ENCODE measurements at regions not wholly inside any gene's neighbourhood (a gene's known extent, or its start where the extent isn't known, plus 50 kb on each side); places are given as distances from the start of the nearest gene placed in this dataset.

- Mint-ChIP-seq H3K4me3 (no peak overlapping the region), H3K4me1 (no peaks in the 10 kb centered on the region), H3K27ac (no peak overlapping the region), H3K9me3 (peaks cover 0 to 2% of the 10 kb centered on the region in 2 donors), H3K36me3 (no peaks in the 10 kb centered on the region), H3K27me3 (no peaks in the 10 kb centered on the region)
- DNase-seq (no peak), ATAC-seq (replicated peaks) (no peak)
Measured at GRCh38 chr4:22336822-22337221, 179.0 kb downstream of the ADGRA3 start.

GRCh38 chr4:22334155-22334554, 181.7 kb downstream of the ADGRA3 start:
- DNase-seq (no peak), ATAC-seq (replicated peaks) (no peak)
- H3K36me3 Mint-ChIP-seq, result no peaks in the 10 kb centered on the region
- peaks cover 0 to 3% of the 10 kb centered on the region in 2 donors for H3K9me3 Mint-ChIP-seq
- H3K4me3 Mint-ChIP-seq, result no peak overlapping the region
- H3K27me3 Mint-ChIP-seq, result no peaks in the 10 kb centered on the region
- H3K4me1 Mint-ChIP-seq, result no peaks in the 10 kb centered on the region
- no peak overlapping the region for H3K27ac Mint-ChIP-seq

- DNase-seq, result no peak
- H3K9me3 Mint-ChIP-seq, result peaks cover 2 to 4% of the 10 kb centered on the region in 2 donors
- no peak overlapping the region for H3K27ac Mint-ChIP-seq
Measured at GRCh38 chr4:22324422-22324821, 191.4 kb downstream of the ADGRA3 start.

GRCh38 chr4:22323691-22324090, 192.2 kb downstream of the ADGRA3 start:
- ATAC-seq (replicated peaks) (no peak), DNase-seq (no peak)
- Mint-ChIP-seq H3K9me3 (peaks cover 0 to 4% of the 10 kb centered on the region in 2 donors), H3K4me1 (no peaks in the 10 kb centered on the region), H3K36me3 (no peaks in the 10 kb centered on the region), H3K4me3 (no peak overlapping the region), H3K27me3 (no peaks in the 10 kb centered on the region), H3K27ac (no peak overlapping the region)

More at GRCh38 chr4:22324422-22324821, 191.4 kb downstream of the ADGRA3 start:
- ATAC-seq (replicated peaks), result no peak
- H3K36me3 Mint-ChIP-seq, result no peaks in the 10 kb centered on the region
- H3K27me3 Mint-ChIP-seq, result no peaks in the 10 kb centered on the region
- H3K4me1 Mint-ChIP-seq, result no peaks in the 10 kb centered on the region
- no peak overlapping the region for H3K4me3 Mint-ChIP-seq

GRCh38 chr4:22322996-22323395, 192.9 kb downstream of the ADGRA3 start:
- Mint-ChIP-seq H3K4me1 (no peaks in the 10 kb centered on the region), H3K36me3 (no peaks in the 10 kb centered on the region), H3K4me3 (no peak overlapping the region), H3K27me3 (no peaks in the 10 kb centered on the region), H3K9me3 (peaks cover 0 to 4% of the 10 kb centered on the region in 2 donors), H3K27ac (no peak overlapping the region)
- DNase-seq, result no peak
- no peak for ATAC-seq (replicated peaks)

GRCh38 chr4:22315628-22316027, 200.2 kb downstream of the ADGRA3 start:
- Mint-ChIP-seq H3K27me3 (no peaks in the 10 kb centered on the region), H3K4me3 (no peak overlapping the region), H3K27ac (no peak overlapping the region), H3K36me3 (no peaks in the 10 kb centered on the region), H3K4me1 (no peaks in the 10 kb centered on the region), H3K9me3 (no peaks in the 10 kb centered on the region)
- ATAC-seq (replicated peaks) (no peak), DNase-seq (no peak)

- no peaks in the 10 kb centered on the region for H3K27me3 Mint-ChIP-seq
- ATAC-seq (replicated peaks) (no peak), DNase-seq (no peak)
- no peaks in the 10 kb centered on the region for H3K36me3 Mint-ChIP-seq
- no peak overlapping the region for H3K4me3 Mint-ChIP-seq
- H3K27ac Mint-ChIP-seq, result no peak overlapping the region
- H3K9me3 Mint-ChIP-seq, result no peaks in the 10 kb centered on the region
- no peaks in the 10 kb centered on the region for H3K4me1 Mint-ChIP-seq
Measured at GRCh38 chr4:22313976-22314375, 201.9 kb downstream of the ADGRA3 start.

GRCh38 chr4:22312113-22312512, 203.8 kb downstream of the ADGRA3 start:
- Mint-ChIP-seq H3K4me3 (no peak overlapping the region), H3K27me3 (no peaks in the 10 kb centered on the region), H3K36me3 (no peaks in the 10 kb centered on the region), H3K9me3 (no peaks in the 10 kb centered on the region), H3K4me1 (no peaks in the 10 kb centered on the region), H3K27ac (no peak overlapping the region)
- ATAC-seq (replicated peaks) (no peak), DNase-seq (no peak)

GRCh38 chr4:22301253-22301652, 214.6 kb downstream of the ADGRA3 start:
- Mint-ChIP-seq H3K27ac (no peak overlapping the region), H3K4me3 (no peak overlapping the region), H3K4me1 (no peaks in the 10 kb centered on the region), H3K27me3 (no peaks in the 10 kb centered on the region), H3K9me3 (peaks cover 18 to 21% of the 10 kb centered on the region in 2 donors), H3K36me3 (peaks cover 0 to 3% of the 10 kb centered on the region in 2 donors)
- ATAC-seq (replicated peaks), result no peak
- no peak for DNase-seq

GRCh38 chr4:22299678-22300077, 216.2 kb downstream of the ADGRA3 start:
- Mint-ChIP-seq H3K4me1 (no peaks in the 10 kb centered on the region), H3K4me3 (no peak overlapping the region), H3K9me3 (peaks cover 15 to 16% of the 10 kb centered on the region in 2 donors), H3K27ac (no peak overlapping the region), H3K36me3 (peaks cover 0 to 3% of the 10 kb centered on the region in 2 donors), H3K27me3 (no peaks in the 10 kb centered on the region)
- no peak for DNase-seq
- no peak for ATAC-seq (replicated peaks)

GRCh38 chr4:22287631-22288030, 228.2 kb downstream of the ADGRA3 start:
- DNase-seq (no peak), ATAC-seq (replicated peaks) (no peak)
- no peaks in the 10 kb centered on the region for H3K27me3 Mint-ChIP-seq
- no peaks in the 10 kb centered on the region for H3K4me1 Mint-ChIP-seq
- peaks cover 8 to 12% of the 10 kb centered on the region in 2 donors for H3K9me3 Mint-ChIP-seq
- no peaks in the 10 kb centered on the region for H3K36me3 Mint-ChIP-seq
- no peak overlapping the region for H3K27ac Mint-ChIP-seq
- no peak overlapping the region for H3K4me3 Mint-ChIP-seq

- Mint-ChIP-seq H3K4me3 (no peak overlapping the region), H3K4me1 (no peaks in the 10 kb centered on the region), H3K9me3 (peaks cover 4 to 10% of the 10 kb centered on the region in 2 donors), H3K36me3 (no peaks in the 10 kb centered on the region), H3K27ac (no peak overlapping the region), H3K27me3 (no peaks in the 10 kb centered on the region)
- DNase-seq (no peak), ATAC-seq (replicated peaks) (no peak)
Measured at GRCh38 chr4:22268350-22269025, 247.4 kb downstream of the ADGRA3 start.

GRCh38 chr4:22264261-22264660, 251.6 kb downstream of the ADGRA3 start:
- no peak for ATAC-seq (replicated peaks)
- Mint-ChIP-seq H3K4me1 (no peaks in the 10 kb centered on the region), H3K4me3 (no peak overlapping the region), H3K36me3 (no peaks in the 10 kb centered on the region), H3K9me3 (peaks cover 11 to 19% of the 10 kb centered on the region in 2 donors), H3K27ac (no peak overlapping the region), H3K27me3 (no peaks in the 10 kb centered on the region)
- no peak for DNase-seq

- Mint-ChIP-seq H3K4me3 (no peak overlapping the region), H3K4me1 (no peaks in the 10 kb centered on the region), H3K36me3 (no peaks in the 10 kb centered on the region), H3K9me3 (peaks cover 0 to 3% of the 10 kb centered on the region in 2 donors), H3K27ac (no peak overlapping the region), H3K27me3 (no peaks in the 10 kb centered on the region)
- no peak for ATAC-seq (replicated peaks)
- DNase-seq, result no peak
Measured at GRCh38 chr4:22253431-22253830, 262.4 kb downstream of the ADGRA3 start.

GRCh38 chr4:22246847-22247246, 269.0 kb downstream of the ADGRA3 start:
- DNase-seq, result no peak
- peaks cover 0 to 3% of the 10 kb centered on the region in 2 donors for H3K9me3 Mint-ChIP-seq
- no peaks in the 10 kb centered on the region for H3K36me3 Mint-ChIP-seq
- no peak for ATAC-seq (replicated peaks)
- no peak overlapping the region for H3K27ac Mint-ChIP-seq
- no peaks in the 10 kb centered on the region for H3K4me1 Mint-ChIP-seq
- no peak overlapping the region for H3K4me3 Mint-ChIP-seq
- H3K27me3 Mint-ChIP-seq, result no peaks in the 10 kb centered on the region
